ENCODE measurements at regions not wholly inside any gene's neighbourhood (a gene's known extent, or its start where the extent isn't known, plus 50 kb on each side); places are given as distances from the start of the nearest gene placed in this dataset.

GRCh38 chr1:199322278-199322677, 683.4 kb downstream of the PTPRC start:
- Histone ChIP-seq H3K9me3 (ENCODE audit: control insufficient read depth in 2 of 2, insufficient read depth in 1 of 2, low read depth in 1 of 2, low read length in 1 of 2) (no peaks in the 10 kb centered on the region), H3K4me1 (ENCODE audit: control insufficient read depth in 3 of 3, insufficient read depth in 2 of 3, low read depth in 1 of 3, low read length in 2 of 3) (no peaks in the 10 kb centered on the region), H3K36me3 (ENCODE audit: control insufficient read depth in 3 of 3, insufficient read depth in 2 of 3, low read depth in 1 of 3, low read length in 3 of 3) (no peaks in the 10 kb centered on the region), H3K27me3 (ENCODE audit: control insufficient read depth in 3 of 3, insufficient read depth in 3 of 3, low read length in 3 of 3) (no peaks in the 10 kb centered on the region), H3K4me3 (ENCODE audit: low read depth in 1 of 3, low read length in 3 of 3) (no peak overlapping the region), H3K27ac (ENCODE audit: low read depth in 1 of 3, low read length in 2 of 3) (no peak overlapping the region)
- WGBS, 3 donors, result 86 to 96% (median 88%) methylated on average over 1 of the region's 1 CpG
- DNase-seq, result no peak
- no peak for FAIRE-seq

DNA sequence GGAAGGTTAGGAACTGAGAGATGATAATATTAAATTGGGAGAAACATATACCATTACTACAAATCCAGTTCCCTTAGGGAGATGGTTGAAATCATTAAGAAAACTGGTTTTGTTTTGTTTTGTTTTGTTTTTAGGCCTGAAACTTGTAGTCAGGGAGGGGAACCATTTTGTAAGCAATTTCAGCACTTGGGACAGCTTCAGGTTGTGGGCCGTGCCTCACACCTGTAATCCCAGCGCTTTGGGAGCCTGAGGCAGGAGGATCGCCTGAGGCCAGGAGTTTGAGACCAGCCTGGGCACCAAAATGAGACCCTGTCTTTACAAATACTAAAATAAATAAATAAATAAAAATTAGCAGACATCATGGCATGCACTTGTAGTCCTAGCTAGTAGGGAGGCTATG, 694.3 kb upstream of the NR5A2 start:
- no peak overlapping the region for H3K27ac ChIP-seq (ENCODE audit: low read depth in 1 of 3, low read length in 2 of 3)
- H3K27me3 ChIP-seq (ENCODE audit: control insufficient read depth in 3 of 3, insufficient read depth in 3 of 3, low read length in 3 of 3), result no peaks in the 10 kb centered on the region
- no peak for DNase-seq
- FAIRE-seq, result no peak
- H3K9me3 ChIP-seq (ENCODE audit: control insufficient read depth in 2 of 2, insufficient read depth in 1 of 2, low read depth in 1 of 2, low read length in 1 of 2), result no peaks in the 10 kb centered on the region
- 88 to 94% (median 89%) methylated on average over 3 of the region's 3 CpGs for WGBS, 3 donors
- H3K4me1 ChIP-seq (ENCODE audit: control insufficient read depth in 3 of 3, insufficient read depth in 2 of 3, low read depth in 1 of 3, low read length in 2 of 3), result no peaks in the 10 kb centered on the region
- H3K36me3 ChIP-seq (ENCODE audit: control insufficient read depth in 3 of 3, insufficient read depth in 2 of 3, low read depth in 1 of 3, low read length in 3 of 3), result no peaks in the 10 kb centered on the region
- no peak overlapping the region for H3K4me3 ChIP-seq (ENCODE audit: low read depth in 1 of 3, low read length in 3 of 3)

DNA sequence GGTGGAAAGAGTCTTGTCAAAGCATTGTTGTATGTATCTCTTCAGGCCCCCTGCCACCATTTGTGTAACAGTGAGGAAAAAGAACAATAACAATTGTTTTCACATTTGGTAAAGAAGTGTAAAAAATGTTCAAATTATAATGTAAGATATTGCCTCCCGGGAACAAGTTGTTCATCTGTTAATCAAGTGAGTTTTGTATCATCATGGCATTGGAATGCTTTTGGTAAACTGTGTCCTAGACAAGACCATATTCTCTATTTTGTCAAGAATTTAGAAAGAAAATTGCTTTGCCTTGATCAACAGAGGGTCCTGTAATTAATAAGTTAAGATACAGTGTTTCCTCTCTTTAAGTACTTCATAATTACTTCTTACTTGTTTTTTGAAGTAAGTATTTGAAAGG, 692.0 kb upstream of the NR5A2 start:
- H3K27ac ChIP-seq (ENCODE audit: low read depth in 1 of 3, low read length in 2 of 3), result no peak overlapping the region
- no peaks in the 10 kb centered on the region for H3K27me3 ChIP-seq (ENCODE audit: control insufficient read depth in 3 of 3, insufficient read depth in 3 of 3, low read length in 3 of 3)
- H3K9me3 ChIP-seq (ENCODE audit: control insufficient read depth in 2 of 2, insufficient read depth in 1 of 2, low read depth in 1 of 2, low read length in 1 of 2), result no peaks in the 10 kb centered on the region
- no peak for FAIRE-seq
- no peak overlapping the region for H3K4me3 ChIP-seq (ENCODE audit: low read depth in 1 of 3, low read length in 3 of 3)
- H3K36me3 ChIP-seq (ENCODE audit: control insufficient read depth in 3 of 3, insufficient read depth in 2 of 3, low read depth in 1 of 3, low read length in 3 of 3), result no peaks in the 10 kb centered on the region
- no peak for DNase-seq
- no peaks in the 10 kb centered on the region for H3K4me1 ChIP-seq (ENCODE audit: control insufficient read depth in 3 of 3, insufficient read depth in 2 of 3, low read depth in 1 of 3, low read length in 2 of 3)
- 61 to 78% (median 73%) methylated on average over 1 of the region's 1 CpG for WGBS, 3 donors

DNA sequence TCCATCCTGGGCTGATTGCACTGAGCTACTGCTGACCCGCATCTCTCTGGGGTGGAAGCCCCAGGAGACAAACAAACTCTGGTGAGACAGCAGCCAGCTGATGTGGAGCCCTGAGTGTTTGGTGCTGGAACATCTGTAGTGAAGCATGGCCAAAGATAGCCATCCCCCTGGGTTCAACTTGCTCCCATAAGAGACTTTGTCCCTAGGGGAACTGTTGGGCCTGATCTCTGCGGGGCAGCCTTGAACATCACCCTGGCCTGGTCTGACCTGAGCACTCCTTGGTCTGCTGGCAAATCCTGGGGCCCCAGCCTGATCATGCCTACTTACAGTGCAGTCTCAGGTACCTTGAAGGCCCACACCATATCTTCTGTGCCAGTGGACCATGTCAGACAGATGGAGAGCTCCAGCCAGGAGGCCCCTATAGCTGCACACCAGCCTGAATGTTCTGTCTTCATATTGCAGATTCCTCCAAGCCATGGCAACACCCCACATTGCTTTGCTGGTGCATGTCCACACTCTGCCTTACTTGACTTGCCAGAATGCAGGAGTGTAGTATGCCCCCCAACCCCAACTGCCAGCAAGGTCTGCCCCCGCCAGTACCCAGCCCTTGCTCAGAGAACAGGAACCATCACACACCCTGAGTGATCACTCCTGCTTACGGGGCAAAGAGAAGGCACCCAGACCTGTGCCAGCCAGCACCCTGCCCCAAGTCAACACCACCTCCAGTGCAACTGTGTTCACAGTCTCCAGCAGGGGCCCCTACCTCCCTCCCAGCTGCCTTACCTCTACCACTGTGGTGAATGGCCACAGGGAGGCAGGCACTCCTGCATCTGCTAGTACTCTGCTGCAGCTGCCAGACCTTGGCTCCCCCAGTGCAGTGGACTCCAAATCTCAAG, 690.5 kb upstream of the NR5A2 start:
- H3K4me3 ChIP-seq (ENCODE audit: low read depth in 1 of 3, low read length in 3 of 3), result no peak overlapping the region
- no peaks in the 10 kb centered on the region for H3K27me3 ChIP-seq (ENCODE audit: control insufficient read depth in 3 of 3, insufficient read depth in 3 of 3, low read length in 3 of 3)
- FAIRE-seq (no peak), DNase-seq (no peak)
- WGBS, 3 donors, result 77 to 94% (median 94%) methylated on average over 4 of the region's 4 CpGs
- no peaks in the 10 kb centered on the region for H3K4me1 ChIP-seq (ENCODE audit: control insufficient read depth in 3 of 3, insufficient read depth in 2 of 3, low read depth in 1 of 3, low read length in 2 of 3)
- no peaks in the 10 kb centered on the region for H3K36me3 ChIP-seq (ENCODE audit: control insufficient read depth in 3 of 3, insufficient read depth in 2 of 3, low read depth in 1 of 3, low read length in 3 of 3)
- no peaks in the 10 kb centered on the region for H3K9me3 ChIP-seq (ENCODE audit: control insufficient read depth in 2 of 2, insufficient read depth in 1 of 2, low read depth in 1 of 2, low read length in 1 of 2)
- no peak overlapping the region for H3K27ac ChIP-seq (ENCODE audit: low read depth in 1 of 3, low read length in 2 of 3)

- no peaks in the 10 kb centered on the region for H3K4me1 ChIP-seq (ENCODE audit: control insufficient read depth in 3 of 3, insufficient read depth in 2 of 3, low read depth in 1 of 3, low read length in 2 of 3)
- no peak overlapping the region for H3K4me3 ChIP-seq (ENCODE audit: low read depth in 1 of 3, low read length in 3 of 3)
- DNase-seq, result no peak
- H3K36me3 ChIP-seq (ENCODE audit: control insufficient read depth in 3 of 3, insufficient read depth in 2 of 3, low read depth in 1 of 3, low read length in 3 of 3), result no peaks in the 10 kb centered on the region
- no peaks in the 10 kb centered on the region for H3K9me3 ChIP-seq (ENCODE audit: control insufficient read depth in 2 of 2, insufficient read depth in 1 of 2, low read depth in 1 of 2, low read length in 1 of 2)
- WGBS, 3 donors, result 52 to 90% (median 83%) methylated on average over 1 of the region's 1 CpG
- no peaks in the 10 kb centered on the region for H3K27me3 ChIP-seq (ENCODE audit: control insufficient read depth in 3 of 3, insufficient read depth in 3 of 3, low read length in 3 of 3)
- no peak overlapping the region for H3K27ac ChIP-seq (ENCODE audit: low read depth in 1 of 3, low read length in 2 of 3)
- FAIRE-seq, result no peak
Measured at GRCh38 chr1:199338760-199339159, 688.8 kb upstream of the NR5A2 start.

GRCh38 chr1:199352351-199352750, 675.2 kb upstream of the NR5A2 start:
- no peaks in the 10 kb centered on the region for H3K36me3 ChIP-seq (ENCODE audit: control insufficient read depth in 3 of 3, insufficient read depth in 2 of 3, low read depth in 1 of 3, low read length in 3 of 3)
- H3K27ac ChIP-seq (ENCODE audit: low read depth in 1 of 3, low read length in 2 of 3), result no peak overlapping the region
- FAIRE-seq (no peak), DNase-seq (no peak)
- no peak overlapping the region for H3K4me3 ChIP-seq (ENCODE audit: low read depth in 1 of 3, low read length in 3 of 3)
- H3K27me3 ChIP-seq (ENCODE audit: control insufficient read depth in 3 of 3, insufficient read depth in 3 of 3, low read length in 3 of 3), result no peaks in the 10 kb centered on the region
- H3K4me1 ChIP-seq (ENCODE audit: control insufficient read depth in 3 of 3, insufficient read depth in 2 of 3, low read depth in 1 of 3, low read length in 2 of 3), result no peaks in the 10 kb centered on the region
- H3K9me3 ChIP-seq (ENCODE audit: control insufficient read depth in 2 of 2, insufficient read depth in 1 of 2, low read depth in 1 of 2, low read length in 1 of 2), result no peaks in the 10 kb centered on the region
- WGBS, 3 donors, result 64 to 76% (median 67%) methylated on average over 5 of the region's 5 CpGs

GRCh38 chr1:199353906-199354305, 673.6 kb upstream of the NR5A2 start:
- WGBS, 3 donors, result 79 to 86% (median 85%) methylated on average over 2 of the region's 2 CpGs

GRCh38 chr1:199356561-199356960, 670.9 kb upstream of the NR5A2 start:
- WGBS, 3 donors, result 66 to 83% (median 82%) methylated on average over 2 of the region's 2 CpGs
- DNase-seq (no peak), FAIRE-seq (no peak)
- Histone ChIP-seq H3K9me3 (ENCODE audit: control insufficient read depth in 2 of 2, insufficient read depth in 1 of 2, low read depth in 1 of 2, low read length in 1 of 2) (no peaks in the 10 kb centered on the region), H3K4me1 (ENCODE audit: control insufficient read depth in 3 of 3, insufficient read depth in 2 of 3, low read depth in 1 of 3, low read length in 2 of 3) (no peaks in the 10 kb centered on the region), H3K4me3 (ENCODE audit: low read depth in 1 of 3, low read length in 3 of 3) (no peak overlapping the region), H3K27ac (ENCODE audit: low read depth in 1 of 3, low read length in 2 of 3) (no peak overlapping the region), H3K27me3 (ENCODE audit: control insufficient read depth in 3 of 3, insufficient read depth in 3 of 3, low read length in 3 of 3) (no peaks in the 10 kb centered on the region), H3K36me3 (ENCODE audit: control insufficient read depth in 3 of 3, insufficient read depth in 2 of 3, low read depth in 1 of 3, low read length in 3 of 3) (no peaks in the 10 kb centered on the region)

More at GRCh38 chr1:199353906-199354305, 673.6 kb upstream of the NR5A2 start:
- Histone ChIP-seq H3K4me3 (ENCODE audit: low read depth in 1 of 3, low read length in 3 of 3) (no peak overlapping the region), H3K9me3 (ENCODE audit: control insufficient read depth in 2 of 2, insufficient read depth in 1 of 2, low read depth in 1 of 2, low read length in 1 of 2) (no peaks in the 10 kb centered on the region), H3K36me3 (ENCODE audit: control insufficient read depth in 3 of 3, insufficient read depth in 2 of 3, low read depth in 1 of 3, low read length in 3 of 3) (no peaks in the 10 kb centered on the region), H3K27ac (ENCODE audit: low read depth in 1 of 3, low read length in 2 of 3) (no peak overlapping the region), H3K4me1 (ENCODE audit: control insufficient read depth in 3 of 3, insufficient read depth in 2 of 3, low read depth in 1 of 3, low read length in 2 of 3) (no peaks in the 10 kb centered on the region), H3K27me3 (ENCODE audit: control insufficient read depth in 3 of 3, insufficient read depth in 3 of 3, low read length in 3 of 3) (no peaks in the 10 kb centered on the region)
- FAIRE-seq (no peak), DNase-seq (no peak)

GRCh38 chr1:199357599-199357998, 669.9 kb upstream of the NR5A2 start:
- Histone ChIP-seq H3K4me3 (ENCODE audit: low read depth in 1 of 3, low read length in 3 of 3) (no peak overlapping the region), H3K9me3 (ENCODE audit: control insufficient read depth in 2 of 2, insufficient read depth in 1 of 2, low read depth in 1 of 2, low read length in 1 of 2) (no peaks in the 10 kb centered on the region), H3K27ac (ENCODE audit: low read depth in 1 of 3, low read length in 2 of 3) (no peak overlapping the region), H3K27me3 (ENCODE audit: control insufficient read depth in 3 of 3, insufficient read depth in 3 of 3, low read length in 3 of 3) (no peaks in the 10 kb centered on the region), H3K4me1 (ENCODE audit: control insufficient read depth in 3 of 3, insufficient read depth in 2 of 3, low read depth in 1 of 3, low read length in 2 of 3) (no peaks in the 10 kb centered on the region), H3K36me3 (ENCODE audit: control insufficient read depth in 3 of 3, insufficient read depth in 2 of 3, low read depth in 1 of 3, low read length in 3 of 3) (no peaks in the 10 kb centered on the region)
- FAIRE-seq (no peak), DNase-seq (no peak)
- WGBS, 3 donors, result 64 to 88% (median 77%) methylated on average over 3 of the region's 3 CpGs
